Fibroblast of upper back skin (primary cell): ENCODE measurements at regions not wholly inside any gene's neighbourhood (a gene's known extent, or its start where the extent isn't known, plus 50 kb on each side); places are given as distances from the start of the nearest gene placed in this dataset.
A peak's percentile ranks its signal among the peaks of the same experiment; 100 is the strongest.
"Not testable (repeated sequence)": the region's sequence is repeated elsewhere in the genome, so short reads cannot be mapped to it uniquely, and the experiment has no call there.

Experiments used
- DNase-seq: peaks from one replicate; pipeline ENCODE4 v3.0.0-alpha.2; 2013

- DNase-seq = no peak
These were observed 66.9 kb downstream of the FOXL3 start for GRCh38 chr7:356691-357462.

DNA sequence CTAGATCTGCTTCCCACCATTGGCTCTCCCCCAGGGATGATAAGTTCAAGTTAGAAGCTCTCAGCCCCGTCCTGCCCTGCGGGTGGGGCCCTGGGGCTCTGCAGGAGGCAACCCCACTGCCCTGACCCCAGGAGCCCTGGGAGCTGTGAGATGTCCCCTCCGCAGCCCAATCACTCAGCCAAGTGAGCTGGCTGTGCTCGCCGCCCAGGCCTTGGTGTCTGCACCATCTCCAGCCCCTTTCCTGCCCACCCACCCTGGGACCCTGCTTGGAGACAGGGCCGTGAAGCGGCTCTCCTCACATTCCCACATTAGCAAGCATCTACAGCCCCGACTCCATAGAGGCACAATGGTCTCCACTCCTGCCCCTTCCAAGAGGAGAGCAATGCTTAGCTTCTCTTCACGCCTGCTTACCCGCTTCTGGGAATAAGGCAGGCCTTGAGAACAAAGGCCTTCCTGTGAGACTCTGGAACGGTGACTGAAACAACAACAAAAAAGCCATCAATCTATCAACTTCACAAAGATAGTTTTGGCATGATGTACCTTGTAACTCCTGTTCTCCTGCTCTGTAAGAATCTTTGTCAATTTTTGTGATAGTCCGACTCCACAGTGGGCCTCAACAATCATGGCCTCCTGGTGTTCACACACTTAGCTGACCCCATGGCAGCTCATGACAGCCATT is 67.7 kb downstream of the FOXL3 start:
- DNase-seq = no peak

- no peak for DNase-seq
These were observed 68.4 kb downstream of the FOXL3 start for GRCh38 chr7:358352-358751.

DNA sequence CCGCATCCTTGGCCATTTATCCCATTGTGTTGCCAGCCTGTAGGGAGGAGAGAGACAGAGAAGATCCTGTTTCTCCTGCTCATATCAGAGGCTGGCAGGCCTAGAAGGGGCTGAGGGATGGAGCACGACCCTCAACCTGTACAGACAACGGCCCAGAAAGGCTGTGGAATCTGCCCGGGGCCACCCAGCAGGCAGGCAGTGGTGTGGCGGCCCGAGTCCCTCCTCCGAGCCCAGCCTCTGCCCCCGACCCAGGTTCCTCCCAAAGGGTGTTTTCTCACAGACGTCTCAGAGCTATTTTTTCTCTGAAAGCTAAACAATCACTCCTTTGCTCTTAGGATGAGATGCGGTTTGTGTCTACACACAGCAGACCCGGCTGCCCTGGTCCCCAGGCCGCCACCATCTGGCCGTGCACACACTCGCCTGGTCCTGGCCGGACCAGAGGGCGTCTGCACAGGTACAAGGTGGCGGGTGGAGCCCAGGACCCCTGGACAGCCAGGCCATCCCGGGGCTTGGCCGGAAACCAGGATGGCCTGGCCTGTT is 69.3 kb downstream of the FOXL3 start:
- DNase-seq = no peak

- no peak for DNase-seq
These were observed 69.9 kb downstream of the FOXL3 start for GRCh38 chr7:359766-360361.

DNA sequence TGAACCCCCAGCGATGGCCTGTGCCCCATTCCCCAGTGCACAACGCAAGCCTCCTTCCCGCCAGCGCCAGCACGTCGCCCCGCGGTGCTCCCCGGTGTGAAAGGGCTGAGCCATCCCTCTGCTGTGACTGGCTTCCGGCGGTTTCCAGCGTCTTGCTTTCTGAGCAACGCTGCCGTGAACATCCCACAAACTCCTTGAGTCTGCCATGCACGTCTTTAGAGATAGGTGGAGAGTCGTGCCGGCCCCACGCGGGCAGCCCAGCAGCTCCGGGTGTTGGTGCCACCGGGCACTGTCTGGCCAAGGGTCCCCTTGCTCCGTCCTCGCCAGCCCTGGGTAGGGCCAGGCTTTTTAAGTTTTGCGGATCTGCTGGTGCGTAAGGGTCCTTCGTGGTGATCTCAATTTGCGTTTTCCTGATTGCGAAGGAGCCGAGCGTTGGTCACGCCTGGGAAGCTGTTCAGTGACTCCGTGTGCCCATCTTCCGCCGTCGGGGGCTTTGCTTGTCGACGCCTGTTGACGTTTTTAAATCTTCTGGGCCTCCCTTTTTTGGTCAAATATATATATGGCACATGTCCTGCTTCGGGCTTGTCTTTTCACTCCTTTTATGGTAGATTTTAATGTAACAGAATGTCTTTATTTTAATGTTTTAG is 70.6 kb downstream of the FOXL3 start:
- DNase-seq = no peak

DNA sequence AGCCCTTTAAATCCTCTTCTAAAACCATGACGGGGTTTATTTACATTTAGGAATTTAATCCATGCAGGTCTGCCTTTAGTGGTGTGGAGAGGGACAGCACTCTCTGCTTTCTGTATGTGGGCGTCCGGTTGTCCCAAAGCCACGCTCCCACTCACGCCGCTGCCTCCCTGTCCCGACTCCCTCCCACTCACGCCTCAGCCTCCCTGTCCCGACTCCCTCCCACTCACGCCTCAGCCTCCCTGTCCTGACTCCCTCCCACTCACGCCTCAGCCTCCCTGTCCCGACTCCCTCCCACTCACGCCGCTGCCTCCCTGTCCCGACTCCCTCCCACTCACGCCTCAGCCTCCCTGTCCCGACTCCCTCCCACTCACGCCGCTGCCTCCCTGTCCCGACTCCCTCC is 71.2 kb downstream of the FOXL3 start:
- DNase-seq = not testable (repeated sequence)

- no peak for DNase-seq
These were observed 71.9 kb downstream of the FOXL3 start for GRCh38 chr7:361680-362401.

DNA sequence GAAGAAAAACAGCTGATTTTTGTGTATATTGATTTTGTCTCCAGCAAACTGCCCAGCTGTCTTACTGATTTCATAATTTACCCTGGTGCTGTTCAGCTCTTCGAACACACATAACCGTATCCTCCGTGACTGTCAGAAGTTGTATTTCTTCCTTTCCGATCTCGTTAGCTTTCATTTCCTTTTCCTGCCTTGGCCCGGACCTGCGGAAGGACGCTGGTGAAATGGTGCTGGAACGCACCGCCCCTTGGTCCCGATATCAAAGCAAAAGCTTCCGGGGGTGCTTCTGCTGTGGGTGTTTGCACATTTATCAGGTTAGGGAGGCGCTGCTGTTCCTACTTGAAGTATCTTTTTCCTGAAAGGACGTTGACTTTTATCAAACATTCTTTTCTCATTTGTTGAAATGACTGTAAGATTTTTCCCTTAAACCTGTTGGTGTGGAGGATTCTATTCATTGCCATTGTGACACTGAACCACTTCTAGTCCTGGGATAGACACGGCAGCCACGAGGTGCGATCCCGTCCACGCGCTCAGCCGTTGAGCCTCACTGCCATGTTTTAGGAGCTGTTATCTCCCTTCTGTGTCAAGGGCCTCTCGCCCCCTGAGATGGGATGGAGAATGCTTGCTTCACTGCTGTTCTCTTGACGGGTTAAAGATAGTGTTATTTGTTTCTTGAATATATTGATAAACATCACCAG is 72.6 kb downstream of the FOXL3 start:
- peak; percentile 8 for DNase-seq

GRCh38 chr7:363626-364025 is 73.7 kb downstream of the FOXL3 start:
- DNase-seq = no peak

GRCh38 chr7:364536-364935 is 74.6 kb downstream of the FOXL3 start:
- no peak for DNase-seq

GRCh38 chr7:365593-365992 is 75.6 kb downstream of the FOXL3 start:
- DNase-seq = no peak

- peak; percentile 8 for DNase-seq
These were observed 76.3 kb downstream of the FOXL3 start for GRCh38 chr7:366161-366803.

DNA sequence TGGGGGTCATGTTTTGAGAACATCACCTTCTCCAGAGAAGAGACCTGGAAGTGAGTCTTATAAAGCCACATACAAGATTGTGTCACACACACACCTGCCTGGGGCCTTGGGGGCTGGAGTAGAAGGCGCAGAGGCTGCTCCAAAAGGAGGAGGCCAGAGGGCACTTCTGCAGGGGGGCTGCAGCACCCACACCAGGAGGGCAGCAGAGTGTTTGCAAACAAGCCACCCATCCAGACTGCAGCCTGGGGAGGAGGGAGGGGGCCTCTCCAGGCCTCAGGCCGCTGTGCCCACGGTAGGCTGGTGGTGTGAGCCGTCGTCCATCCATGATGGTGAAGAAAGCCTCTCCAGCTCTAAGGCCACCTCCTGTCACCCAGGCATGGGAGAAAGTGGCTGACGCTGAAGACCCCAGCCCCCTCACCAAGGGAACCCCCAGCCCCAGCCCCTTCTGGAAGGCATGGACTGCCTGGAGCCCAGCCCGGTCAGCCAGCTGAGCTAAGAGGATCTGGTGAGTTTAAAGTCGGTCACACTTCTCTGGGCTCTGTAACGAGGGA is 77.5 kb downstream of the FOXL3 start:
- DNase-seq = no peak

- no peak for DNase-seq
These were observed 78.9 kb downstream of the FOXL3 start for GRCh38 chr7:368651-369475.

- no peak for DNase-seq
These were observed 79.7 kb downstream of the FOXL3 start for GRCh38 chr7:369476-370258.

DNA sequence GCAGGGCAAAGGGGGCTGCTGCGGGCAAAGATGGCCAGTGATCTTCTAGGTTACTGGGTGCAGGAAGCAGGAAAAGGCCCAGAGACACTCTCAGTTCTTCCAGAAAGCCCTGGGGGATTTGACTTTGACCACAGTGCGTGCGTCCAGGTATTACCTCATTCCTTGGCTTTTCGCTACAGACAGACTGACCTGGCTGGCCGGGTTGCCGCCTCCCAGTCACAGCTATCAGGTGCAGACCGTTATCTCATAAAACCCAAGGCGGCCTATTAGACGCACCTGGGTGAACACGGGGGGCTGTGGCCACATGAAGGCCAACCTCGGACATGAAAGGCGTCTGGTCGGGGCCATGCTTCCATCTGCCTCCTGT is 80.3 kb downstream of the FOXL3 start:
- no peak for DNase-seq

DNA sequence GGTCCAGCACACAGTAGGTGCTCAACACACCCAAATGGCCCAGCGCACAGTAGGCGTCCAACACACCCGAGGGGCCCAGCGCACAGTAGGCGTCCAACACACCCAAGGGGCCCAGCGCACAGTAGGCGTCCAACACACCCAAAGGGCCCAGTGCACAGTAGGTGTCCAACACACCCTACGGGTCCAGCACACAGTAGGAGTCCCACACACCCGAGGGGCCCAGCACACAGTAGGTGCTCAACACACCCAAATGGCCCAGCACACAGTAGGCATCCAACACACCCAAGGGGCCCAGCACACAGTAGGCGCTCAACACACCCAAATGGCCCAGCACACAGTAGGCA is 80.8 kb downstream of the FOXL3 start:
- no peak for DNase-seq

DNA sequence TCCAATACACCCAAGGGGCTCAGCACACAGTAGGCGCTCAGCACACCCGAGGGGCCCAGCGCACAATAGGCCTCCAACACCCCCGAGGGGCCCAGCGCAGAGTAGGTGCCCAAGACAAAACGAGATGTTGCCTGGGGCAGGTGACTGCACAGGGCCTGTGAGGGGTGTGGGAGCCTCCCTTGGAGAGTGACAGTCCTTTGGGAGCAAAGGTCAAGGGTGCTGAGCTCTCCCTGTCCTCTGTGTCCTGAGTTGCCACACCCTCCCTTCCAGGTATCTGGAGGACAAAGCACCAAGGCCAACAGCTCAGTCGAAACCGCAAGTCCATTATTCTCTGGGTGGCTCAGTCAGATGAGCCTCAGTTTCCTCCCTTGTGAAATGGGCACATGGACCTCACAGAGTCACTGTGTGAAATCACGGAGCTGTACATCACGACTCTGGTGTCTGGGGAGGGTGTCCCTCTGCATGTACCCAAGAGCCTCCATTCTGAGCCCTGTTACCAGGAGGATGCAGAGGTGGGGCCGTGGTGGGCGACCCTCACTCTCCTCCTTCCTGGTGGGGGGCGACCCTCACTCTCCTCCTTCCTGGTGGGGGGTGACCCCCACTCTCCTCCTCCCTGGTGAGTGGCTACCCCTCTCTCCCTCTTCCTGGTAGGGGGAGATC is 81.3 kb downstream of the FOXL3 start:
- no peak for DNase-seq
